ENCODE measurements at regions not wholly inside any gene's neighbourhood (a gene's known extent, or its start where the extent isn't known, plus 50 kb on each side); places are given as distances from the start of the nearest gene placed in this dataset.

DNA sequence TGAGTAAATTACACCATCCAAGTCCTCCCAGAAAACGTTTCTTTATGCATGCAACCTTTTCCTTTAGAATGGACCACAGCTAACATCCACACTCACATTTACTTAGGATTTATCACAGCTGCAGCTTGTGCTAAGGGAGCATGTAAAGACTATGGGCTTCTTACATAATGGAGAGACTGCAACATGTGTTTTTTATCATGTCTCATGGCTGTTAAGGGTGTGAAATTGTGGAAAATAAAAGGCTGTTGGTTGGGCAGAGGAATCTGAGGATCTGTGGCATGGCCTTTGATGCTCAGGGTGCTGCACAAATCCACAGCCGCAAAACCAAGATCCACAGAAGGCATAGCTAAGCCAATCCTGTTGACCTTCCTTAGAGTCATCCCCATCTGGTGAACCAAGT is 112.0 kb upstream of the MTNR1B start:
- TF ChIP-seq, protein P1, sequence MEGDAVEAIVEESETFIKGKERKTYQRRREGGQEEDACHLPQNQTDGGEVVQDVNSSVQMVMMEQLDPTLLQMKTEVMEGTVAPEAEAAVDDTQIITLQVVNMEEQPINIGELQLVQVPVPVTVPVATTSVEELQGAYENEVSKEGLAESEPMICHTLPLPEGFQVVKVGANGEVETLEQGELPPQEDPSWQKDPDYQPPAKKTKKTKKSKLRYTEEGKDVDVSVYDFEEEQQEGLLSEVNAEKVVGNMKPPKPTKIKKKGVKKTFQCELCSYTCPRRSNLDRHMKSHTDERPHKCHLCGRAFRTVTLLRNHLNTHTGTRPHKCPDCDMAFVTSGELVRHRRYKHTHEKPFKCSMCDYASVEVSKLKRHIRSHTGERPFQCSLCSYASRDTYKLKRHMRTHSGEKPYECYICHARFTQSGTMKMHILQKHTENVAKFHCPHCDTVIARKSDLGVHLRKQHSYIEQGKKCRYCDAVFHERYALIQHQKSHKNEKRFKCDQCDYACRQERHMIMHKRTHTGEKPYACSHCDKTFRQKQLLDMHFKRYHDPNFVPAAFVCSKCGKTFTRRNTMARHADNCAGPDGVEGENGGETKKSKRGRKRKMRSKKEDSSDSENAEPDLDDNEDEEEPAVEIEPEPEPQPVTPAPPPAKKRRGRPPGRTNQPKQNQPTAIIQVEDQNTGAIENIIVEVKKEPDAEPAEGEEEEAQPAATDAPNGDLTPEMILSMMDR (IDR thresholded peaks at IDR 0.05; ENCODE audit: low read depth, low read length, missing input control): no peak
- no peak for TF ChIP-seq FOXA1 (IDR thresholded peaks at IDR 0.05)
- TF ChIP-seq, protein P2, sequence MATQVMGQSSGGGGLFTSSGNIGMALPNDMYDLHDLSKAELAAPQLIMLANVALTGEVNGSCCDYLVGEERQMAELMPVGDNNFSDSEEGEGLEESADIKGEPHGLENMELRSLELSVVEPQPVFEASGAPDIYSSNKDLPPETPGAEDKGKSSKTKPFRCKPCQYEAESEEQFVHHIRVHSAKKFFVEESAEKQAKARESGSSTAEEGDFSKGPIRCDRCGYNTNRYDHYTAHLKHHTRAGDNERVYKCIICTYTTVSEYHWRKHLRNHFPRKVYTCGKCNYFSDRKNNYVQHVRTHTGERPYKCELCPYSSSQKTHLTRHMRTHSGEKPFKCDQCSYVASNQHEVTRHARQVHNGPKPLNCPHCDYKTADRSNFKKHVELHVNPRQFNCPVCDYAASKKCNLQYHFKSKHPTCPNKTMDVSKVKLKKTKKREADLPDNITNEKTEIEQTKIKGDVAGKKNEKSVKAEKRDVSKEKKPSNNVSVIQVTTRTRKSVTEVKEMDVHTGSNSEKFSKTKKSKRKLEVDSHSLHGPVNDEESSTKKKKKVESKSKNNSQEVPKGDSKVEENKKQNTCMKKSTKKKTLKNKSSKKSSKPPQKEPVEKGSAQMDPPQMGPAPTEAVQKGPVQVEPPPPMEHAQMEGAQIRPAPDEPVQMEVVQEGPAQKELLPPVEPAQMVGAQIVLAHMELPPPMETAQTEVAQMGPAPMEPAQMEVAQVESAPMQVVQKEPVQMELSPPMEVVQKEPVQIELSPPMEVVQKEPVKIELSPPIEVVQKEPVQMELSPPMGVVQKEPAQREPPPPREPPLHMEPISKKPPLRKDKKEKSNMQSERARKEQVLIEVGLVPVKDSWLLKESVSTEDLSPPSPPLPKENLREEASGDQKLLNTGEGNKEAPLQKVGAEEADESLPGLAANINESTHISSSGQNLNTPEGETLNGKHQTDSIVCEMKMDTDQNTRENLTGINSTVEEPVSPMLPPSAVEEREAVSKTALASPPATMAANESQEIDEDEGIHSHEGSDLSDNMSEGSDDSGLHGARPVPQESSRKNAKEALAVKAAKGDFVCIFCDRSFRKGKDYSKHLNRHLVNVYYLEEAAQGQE (IDR thresholded peaks at IDR 0.05): no peak
- no peak for TF ChIP-seq RAD21 (IDR thresholded peaks at IDR 0.05)
- TF ChIP-seq SP1 (IDR thresholded peaks at IDR 0.05): no peak
- TF ChIP-seq GABPA (IDR thresholded peaks at IDR 0.05 in 1 of 2, conservative IDR thresholded peaks at IDR 0.05 in 1 of 2): no peak
- TF ChIP-seq, protein P3, sequence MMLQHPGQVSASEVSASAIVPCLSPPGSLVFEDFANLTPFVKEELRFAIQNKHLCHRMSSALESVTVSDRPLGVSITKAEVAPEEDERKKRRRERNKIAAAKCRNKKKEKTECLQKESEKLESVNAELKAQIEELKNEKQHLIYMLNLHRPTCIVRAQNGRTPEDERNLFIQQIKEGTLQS (IDR thresholded peaks at IDR 0.05): no peak
- TF ChIP-seq, protein P4, sequence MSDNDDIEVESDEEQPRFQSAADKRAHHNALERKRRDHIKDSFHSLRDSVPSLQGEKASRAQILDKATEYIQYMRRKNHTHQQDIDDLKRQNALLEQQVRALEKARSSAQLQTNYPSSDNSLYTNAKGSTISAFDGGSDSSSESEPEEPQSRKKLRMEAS (IDR thresholded peaks at IDR 0.05): no peak
- TF ChIP-seq FOXA2 (IDR thresholded peaks at IDR 0.05): no peak
- no peak for TF ChIP-seq TAF1 (conservative IDR thresholded peaks at IDR 0.05)
- TF ChIP-seq YY1 (IDR thresholded peaks at IDR 0.05): no peak

Measured in liver (tissue), 3 donors.